ENCODE measurements at regions not wholly inside any gene's neighbourhood (a gene's known extent, or its start where the extent isn't known, plus 50 kb on each side); places are given as distances from the start of the nearest gene placed in this dataset.

DNA sequence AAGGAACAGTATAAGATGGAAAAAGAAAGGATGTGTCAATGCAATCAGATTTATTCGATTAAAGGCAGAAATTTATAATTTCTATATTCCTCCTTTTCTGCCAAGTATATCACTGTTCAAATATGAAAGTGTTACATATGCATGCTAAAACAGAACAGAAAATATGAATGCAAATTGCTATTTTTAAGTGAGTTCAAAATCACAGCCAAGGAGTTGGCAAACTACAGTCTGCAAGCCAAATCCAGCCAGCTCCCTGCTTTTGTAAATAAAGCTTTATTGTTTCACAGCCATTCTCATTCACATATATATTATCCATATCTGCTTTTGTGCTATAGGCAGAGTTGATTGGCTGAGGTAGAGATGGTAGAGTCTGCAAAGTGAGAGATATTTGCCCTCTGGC, 747.2 kb downstream of the ANKRD7 start:
- no peak for TF ChIP-seq RAD21 (conservative IDR thresholded peaks at IDR 0.05 in 1 of 2, IDR thresholded peaks at IDR 0.05 in 1 of 2)
- TF ChIP-seq HOXB5 (CRISPR knock-in tag; IDR thresholded peaks at IDR 0.05): no peak
- TF ChIP-seq, protein P1, sequence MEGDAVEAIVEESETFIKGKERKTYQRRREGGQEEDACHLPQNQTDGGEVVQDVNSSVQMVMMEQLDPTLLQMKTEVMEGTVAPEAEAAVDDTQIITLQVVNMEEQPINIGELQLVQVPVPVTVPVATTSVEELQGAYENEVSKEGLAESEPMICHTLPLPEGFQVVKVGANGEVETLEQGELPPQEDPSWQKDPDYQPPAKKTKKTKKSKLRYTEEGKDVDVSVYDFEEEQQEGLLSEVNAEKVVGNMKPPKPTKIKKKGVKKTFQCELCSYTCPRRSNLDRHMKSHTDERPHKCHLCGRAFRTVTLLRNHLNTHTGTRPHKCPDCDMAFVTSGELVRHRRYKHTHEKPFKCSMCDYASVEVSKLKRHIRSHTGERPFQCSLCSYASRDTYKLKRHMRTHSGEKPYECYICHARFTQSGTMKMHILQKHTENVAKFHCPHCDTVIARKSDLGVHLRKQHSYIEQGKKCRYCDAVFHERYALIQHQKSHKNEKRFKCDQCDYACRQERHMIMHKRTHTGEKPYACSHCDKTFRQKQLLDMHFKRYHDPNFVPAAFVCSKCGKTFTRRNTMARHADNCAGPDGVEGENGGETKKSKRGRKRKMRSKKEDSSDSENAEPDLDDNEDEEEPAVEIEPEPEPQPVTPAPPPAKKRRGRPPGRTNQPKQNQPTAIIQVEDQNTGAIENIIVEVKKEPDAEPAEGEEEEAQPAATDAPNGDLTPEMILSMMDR (IDR thresholded peaks at IDR 0.05): no peak
- TF ChIP-seq POLR2A (IDR thresholded peaks at IDR 0.05; ENCODE audit: low read length): no peak
- TF ChIP-seq, protein P2, sequence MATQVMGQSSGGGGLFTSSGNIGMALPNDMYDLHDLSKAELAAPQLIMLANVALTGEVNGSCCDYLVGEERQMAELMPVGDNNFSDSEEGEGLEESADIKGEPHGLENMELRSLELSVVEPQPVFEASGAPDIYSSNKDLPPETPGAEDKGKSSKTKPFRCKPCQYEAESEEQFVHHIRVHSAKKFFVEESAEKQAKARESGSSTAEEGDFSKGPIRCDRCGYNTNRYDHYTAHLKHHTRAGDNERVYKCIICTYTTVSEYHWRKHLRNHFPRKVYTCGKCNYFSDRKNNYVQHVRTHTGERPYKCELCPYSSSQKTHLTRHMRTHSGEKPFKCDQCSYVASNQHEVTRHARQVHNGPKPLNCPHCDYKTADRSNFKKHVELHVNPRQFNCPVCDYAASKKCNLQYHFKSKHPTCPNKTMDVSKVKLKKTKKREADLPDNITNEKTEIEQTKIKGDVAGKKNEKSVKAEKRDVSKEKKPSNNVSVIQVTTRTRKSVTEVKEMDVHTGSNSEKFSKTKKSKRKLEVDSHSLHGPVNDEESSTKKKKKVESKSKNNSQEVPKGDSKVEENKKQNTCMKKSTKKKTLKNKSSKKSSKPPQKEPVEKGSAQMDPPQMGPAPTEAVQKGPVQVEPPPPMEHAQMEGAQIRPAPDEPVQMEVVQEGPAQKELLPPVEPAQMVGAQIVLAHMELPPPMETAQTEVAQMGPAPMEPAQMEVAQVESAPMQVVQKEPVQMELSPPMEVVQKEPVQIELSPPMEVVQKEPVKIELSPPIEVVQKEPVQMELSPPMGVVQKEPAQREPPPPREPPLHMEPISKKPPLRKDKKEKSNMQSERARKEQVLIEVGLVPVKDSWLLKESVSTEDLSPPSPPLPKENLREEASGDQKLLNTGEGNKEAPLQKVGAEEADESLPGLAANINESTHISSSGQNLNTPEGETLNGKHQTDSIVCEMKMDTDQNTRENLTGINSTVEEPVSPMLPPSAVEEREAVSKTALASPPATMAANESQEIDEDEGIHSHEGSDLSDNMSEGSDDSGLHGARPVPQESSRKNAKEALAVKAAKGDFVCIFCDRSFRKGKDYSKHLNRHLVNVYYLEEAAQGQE (IDR thresholded peaks at IDR 0.05): no peak
- TF ChIP-seq MYC (IDR thresholded peaks at IDR 0.05; ENCODE audit: borderline replicate concordance, low read length): no peak
- no peak for TF ChIP-seq EHMT2 (IDR thresholded peaks at IDR 0.05; ENCODE audit: low read depth)
